ENCODE measurements at regions not wholly inside any gene's neighbourhood (a gene's known extent, or its start where the extent isn't known, plus 50 kb on each side); places are given as distances from the start of the nearest gene placed in this dataset.

DNA sequence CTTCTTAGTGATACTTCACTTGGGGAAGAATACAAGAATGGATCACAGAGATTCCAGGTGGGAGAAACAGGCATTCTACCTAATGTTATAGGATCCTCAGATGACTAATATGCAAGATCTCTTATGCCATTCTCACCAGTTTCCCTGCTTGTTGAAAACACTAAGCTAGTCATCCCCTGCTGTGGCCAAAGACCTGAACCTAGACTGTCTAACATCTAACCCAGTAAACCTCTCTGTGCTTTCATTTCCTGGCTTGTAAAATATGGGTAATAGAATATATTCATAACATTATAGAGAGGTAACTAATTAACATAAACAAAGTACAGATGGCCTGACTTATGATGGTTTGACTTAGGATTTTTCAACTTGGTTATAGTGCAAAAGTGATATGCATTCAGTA, 776.3 kb downstream of the TUSC7 start:
- no peak for DNase-seq

GRCh38 chr3:117486719-117487716, 777.4 kb downstream of the TUSC7 start:
- DNase-seq, result no peak

- no peak for DNase-seq
Observed at GRCh38 chr3:117488983-117489382, 779.4 kb downstream of the TUSC7 start.

GRCh38 chr3:117489663-117490079, 780.1 kb downstream of the TUSC7 start:
- no peak for DNase-seq

DNA sequence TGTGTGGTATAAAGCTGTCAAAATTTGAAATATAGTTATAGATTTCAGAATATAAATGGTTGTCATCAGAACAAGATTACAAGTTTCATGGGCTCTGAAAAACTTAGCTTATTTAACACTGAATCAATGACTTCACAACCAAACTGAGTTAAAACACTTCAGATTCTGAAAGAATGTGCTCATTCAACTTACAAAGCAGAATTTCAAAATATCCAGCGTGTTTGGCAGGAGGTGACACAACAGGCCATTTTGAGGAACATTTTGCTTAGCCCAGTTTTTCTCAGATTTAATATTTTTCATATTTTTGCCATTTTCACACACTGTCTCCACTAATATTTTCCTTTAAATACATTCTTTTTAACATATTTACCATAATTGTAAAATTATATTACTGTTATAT, 781.1 kb downstream of the TUSC7 start:
- DNase-seq, result no peak

GRCh38 chr3:117495620-117496019, 786.0 kb downstream of the TUSC7 start:
- DNase-seq, result no peak

DNA sequence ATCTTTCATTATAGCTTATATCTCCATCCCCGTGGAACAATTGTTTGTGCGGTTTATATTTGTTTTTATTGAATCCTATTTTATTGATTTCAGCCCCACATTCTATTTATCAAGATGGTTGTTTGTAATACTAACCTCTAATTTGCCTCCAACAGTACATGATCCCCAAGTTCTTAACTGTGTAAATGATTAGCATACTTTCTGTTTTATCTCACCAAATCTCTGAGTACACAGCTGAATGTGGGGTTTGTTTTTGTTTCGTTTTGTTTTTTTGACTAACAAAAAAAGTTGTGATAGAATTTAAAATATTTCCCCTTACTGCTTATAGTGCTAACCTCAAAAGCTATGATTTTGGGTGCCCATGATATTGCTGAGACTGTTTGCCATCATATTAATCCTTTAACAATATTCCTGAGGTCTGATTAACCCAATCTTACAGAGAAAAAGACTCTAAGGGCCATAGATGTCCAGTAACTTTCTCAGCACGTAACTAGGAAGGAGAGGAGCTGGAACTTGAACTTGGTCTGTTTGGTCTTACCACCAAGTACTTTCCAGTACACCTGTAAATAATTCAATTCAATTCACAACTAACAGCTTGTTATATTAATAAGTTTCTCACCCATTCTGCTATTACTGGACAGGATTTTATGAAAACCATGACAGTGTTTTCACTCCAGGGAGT, 789.8 kb downstream of the TUSC7 start:
- no peak for DNase-seq

DNA sequence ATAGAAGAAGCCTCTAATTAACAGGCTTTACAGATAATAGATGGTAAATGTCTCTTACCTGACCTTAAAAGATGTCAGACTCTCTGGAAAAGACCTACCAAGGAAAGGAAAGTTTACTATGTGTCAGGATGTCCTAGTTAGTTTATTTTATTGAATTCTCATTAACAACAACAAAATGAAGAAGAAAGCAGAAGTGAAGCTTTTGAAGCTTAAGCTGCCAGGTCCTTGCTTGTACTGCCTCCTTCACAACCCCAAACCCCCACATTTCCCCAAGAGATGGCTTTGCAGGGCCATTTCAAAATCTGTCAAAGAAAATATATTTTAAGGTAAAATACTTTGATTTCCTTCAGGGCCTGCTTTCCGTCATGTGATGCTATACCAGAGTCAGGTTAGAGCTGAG, 798.4 kb downstream of the TUSC7 start:
- DNase-seq, result no peak

GRCh38 chr3:117509858-117510257, 800.3 kb downstream of the TUSC7 start:
- DNase-seq, result no peak

DNA sequence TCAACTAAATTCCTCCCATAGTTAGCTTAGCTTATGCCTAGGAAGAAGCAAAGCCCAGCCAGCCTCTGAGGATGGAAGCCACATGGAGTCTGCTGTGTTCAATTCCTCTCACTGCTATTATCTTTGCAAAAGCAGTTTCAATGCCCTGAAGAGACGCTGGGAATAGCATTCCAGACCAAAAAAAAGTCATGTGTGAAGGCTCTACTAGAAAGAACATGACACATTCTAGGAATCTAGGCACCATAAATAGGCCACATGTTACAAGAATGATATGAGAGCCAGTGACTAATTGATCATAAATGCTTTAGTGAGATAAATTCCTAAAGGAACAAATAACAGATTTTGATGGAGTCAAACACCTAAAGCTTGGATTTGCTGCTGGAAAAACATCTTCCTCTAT, 800.8 kb downstream of the TUSC7 start:
- DNase-seq, result no peak

GRCh38 chr3:117512975-117513374, 803.4 kb downstream of the TUSC7 start:
- no peak for DNase-seq

DNA sequence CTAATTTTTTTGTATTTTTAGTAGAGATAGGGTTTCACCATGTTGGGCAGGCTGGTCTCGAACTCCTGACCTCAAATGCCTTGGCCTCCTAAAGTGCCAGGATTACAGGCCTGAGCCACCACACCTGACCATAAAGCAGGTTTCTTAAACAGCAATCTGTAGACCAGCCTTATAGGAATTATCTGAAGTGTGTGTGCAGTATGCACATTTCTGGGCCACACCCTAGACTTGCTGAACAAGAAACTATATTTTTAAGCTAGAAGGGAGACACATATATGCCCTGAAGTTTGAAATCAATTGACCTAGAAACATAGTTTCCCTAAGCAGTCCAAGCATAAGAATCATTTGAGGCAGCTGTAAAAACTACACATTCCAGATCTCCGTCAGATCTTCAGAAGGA, 805.7 kb downstream of the TUSC7 start:
- DNase-seq, result no peak

DNA sequence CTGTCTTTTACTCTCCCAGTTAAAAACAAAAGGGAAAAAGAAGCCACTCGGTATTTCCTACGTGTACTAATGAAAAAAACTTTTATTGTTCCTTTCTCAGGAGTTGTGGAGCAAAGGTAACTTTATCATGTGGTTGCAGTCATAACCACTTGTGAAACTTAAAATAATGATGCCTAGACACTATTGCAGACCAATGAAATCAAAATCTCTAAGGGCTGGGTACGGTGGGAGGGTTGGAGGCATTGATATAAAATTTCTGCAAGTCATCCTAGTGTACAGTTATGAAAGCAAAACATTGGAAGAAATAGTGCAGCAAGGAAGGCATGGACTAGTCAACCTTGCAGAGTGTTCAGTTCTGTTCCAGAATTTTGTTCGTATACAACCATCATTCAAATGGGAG, 808.8 kb downstream of the TUSC7 start:
- DNase-seq, result no peak

- DNase-seq, result no peak
Observed at GRCh38 chr3:117519776-117520175, 810.2 kb downstream of the TUSC7 start.

GRCh38 chr3:117520582-117520981, 811.0 kb downstream of the TUSC7 start:
- DNase-seq, result no peak

DNA sequence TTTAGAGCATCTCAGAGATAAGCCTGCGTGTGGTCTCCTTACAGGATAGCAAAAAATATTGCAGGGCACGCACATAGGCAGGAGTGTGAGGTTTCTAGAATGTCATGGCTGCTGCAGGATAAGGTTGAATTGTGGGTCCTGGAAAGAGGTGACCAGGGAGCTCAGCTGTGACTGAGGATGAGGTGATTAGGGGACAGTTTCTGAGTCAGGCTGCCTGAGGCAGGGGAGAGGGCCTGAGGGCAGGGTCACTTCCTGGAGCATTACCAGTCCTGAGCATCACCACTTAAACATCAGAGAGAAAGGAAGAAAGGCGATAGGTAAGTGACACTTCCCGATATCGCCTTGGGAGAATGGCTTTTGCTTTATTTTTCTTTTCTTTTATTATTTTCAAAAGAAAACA, 813.8 kb downstream of the TUSC7 start:
- DNase-seq, result no peak

- DNase-seq, result no peak
Observed at GRCh38 chr3:117524890-117525289, 815.3 kb downstream of the TUSC7 start.

DNA sequence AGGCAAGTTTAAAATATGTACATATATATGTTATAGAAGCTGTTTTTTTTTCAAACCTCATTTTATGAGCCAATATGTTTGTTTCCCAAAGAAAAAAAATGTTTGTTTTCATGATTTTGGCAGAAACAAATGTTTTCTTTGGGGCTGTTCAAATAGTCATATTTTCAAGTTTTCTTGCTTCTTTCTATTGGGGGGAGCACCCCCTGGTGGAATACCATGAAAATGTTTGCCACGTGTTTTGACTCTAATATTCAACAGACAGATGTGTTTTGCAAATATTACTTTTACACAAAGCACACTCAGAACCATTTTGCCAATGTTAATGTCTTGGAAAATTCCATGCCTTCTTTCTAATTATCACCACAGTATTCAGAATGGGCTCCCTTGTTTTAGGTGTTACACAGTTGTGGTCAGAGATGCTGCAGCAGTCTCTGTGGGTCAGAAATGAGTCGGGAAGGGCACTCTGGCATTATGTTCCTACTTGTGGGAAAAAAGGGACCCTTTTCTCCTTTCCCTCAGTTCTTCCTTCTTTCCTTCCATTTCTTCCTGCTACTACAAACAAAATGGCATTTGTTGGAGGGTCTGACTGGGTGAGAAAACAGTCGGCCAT, 817.0 kb downstream of the TUSC7 start:
- DNase-seq, result no peak

DNA sequence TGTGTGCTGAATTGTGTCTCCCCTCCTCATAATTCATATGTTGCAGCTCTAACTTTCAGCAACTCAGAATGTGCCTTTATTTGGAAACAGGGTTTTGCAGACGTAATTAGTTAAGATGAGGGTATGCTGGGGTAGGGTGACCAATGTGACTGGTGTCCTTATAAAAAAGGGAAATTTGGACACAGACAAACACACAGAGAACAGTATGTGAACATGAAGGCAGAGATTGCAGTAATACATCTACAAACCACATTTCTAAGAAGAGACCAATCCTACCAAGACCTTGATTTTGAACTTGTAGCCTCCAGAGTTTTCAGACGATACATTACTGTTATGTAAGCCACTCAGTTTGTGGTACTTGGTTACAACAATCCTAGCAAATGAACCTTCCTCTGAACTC, 817.8 kb downstream of the TUSC7 start:
- no peak for DNase-seq

GRCh38 chr3:117528688-117529087, 819.1 kb downstream of the TUSC7 start:
- no peak for DNase-seq

DNA sequence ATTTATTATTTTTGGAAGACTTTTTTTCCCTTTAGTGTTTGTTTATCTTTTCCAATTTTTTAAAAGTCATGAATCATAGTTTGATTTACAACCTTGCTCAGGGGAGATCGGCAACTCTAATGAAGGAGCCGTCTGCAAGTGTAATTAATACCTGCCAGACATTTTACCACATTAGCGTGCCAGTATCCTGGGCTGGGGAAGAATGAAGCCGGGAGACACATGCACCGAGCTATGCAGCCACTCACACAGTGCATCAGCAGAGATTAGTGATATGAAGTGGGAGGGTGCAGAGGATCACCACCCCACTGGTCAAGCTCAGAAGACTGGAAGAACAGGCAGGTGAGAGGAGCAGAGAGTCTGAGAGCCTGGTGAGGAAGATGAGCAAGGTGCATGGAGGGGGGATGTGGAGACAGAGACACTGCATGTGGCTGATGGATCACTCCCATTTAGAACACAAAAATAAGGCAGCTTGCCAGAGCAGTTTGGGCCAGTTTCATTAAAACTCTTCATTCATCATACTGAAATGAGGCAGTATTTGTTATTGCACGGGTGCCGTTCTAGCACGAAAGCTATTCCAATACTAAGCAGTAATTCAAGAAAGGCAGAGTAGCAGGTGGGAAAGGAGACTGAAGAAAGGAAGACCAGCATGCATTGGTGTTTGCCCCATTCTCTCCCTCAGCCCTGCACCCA, 821.6 kb downstream of the TUSC7 start:
- DNase-seq, result no peak

GRCh38 chr3:117532268-117532667, 822.7 kb downstream of the TUSC7 start:
- DNase-seq, result no peak

GRCh38 chr3:117534138-117534537, 824.6 kb downstream of the TUSC7 start:
- no peak for DNase-seq

All from activated T-cell treated with anti-CD3 and anti-CD28 coated beads, Interleukin-2, amount 50 U/mL, for 48 hours (primary cell).